Spleen (tissue), 11 donors: ENCODE measurements at regions not wholly inside any gene's neighbourhood (a gene's known extent, or its start where the extent isn't known, plus 50 kb on each side); places are given as distances from the start of the nearest gene placed in this dataset.

Source experiments
- DNase-seq: peaks from one replicate; pipeline ENCODE4 v3.0.0-alpha.2; 2020
- H3K27ac ChIP-seq, 8 donors: fragments of 200-600 bp; sonication (generic) in 7 of 8; 1 replicate in 4 of 8; 2 replicates in 4 of 8; pipeline versions ENCODE4 v1.5.0 to v1.8.0; 2016 to 2021; ENCODE audit warnings: inconsistent platforms in 4 of 8, mild to moderate bottlenecking in 4 of 8, moderate library complexity in 1 of 8
- H3K27me3 ChIP-seq, 7 donors: fragments of 200-600 bp; sonication (generic) in 6 of 7; replicated peaks in 1 of 7; 1 replicate in 4 of 7; 2 replicates in 3 of 7; pipeline versions ENCODE4 v1.5.0 to v1.8.0; 2016 to 2021; ENCODE audit warnings: inconsistent platforms in 3 of 7, mild to moderate bottlenecking in 1 of 7
- H3K36me3 ChIP-seq, 6 donors: fragments of 200-600 bp; sonication (generic) in 5 of 6; 1 replicate in 4 of 6; 2 replicates in 2 of 6; pipeline versions ENCODE4 v1.5.0 to v1.8.0; 2016 to 2021; ENCODE audit warnings: inconsistent platforms in 2 of 6
- H3K4me1 ChIP-seq, 6 donors: fragments of 200-600 bp; sonication (generic) in 5 of 6; 1 replicate in 3 of 6; 2 replicates in 3 of 6; pipeline versions ENCODE4 v1.5.0 to v1.8.0; 2016 to 2021; ENCODE audit warnings: inconsistent platforms in 3 of 6
- H3K4me3 ChIP-seq, 8 donors: fragments of 200-600 bp; sonication (generic) in 7 of 8; 1 replicate in 4 of 8; 2 replicates in 4 of 8; pipeline versions ENCODE4 v1.5.0 to v1.8.0; 2016 to 2021; ENCODE audit warnings: inconsistent platforms in 4 of 8, mild to moderate bottlenecking in 4 of 8, moderate library complexity in 2 of 8
- H3K9me3 ChIP-seq, 8 donors: fragments of 200-600 bp; sonication (generic) in 7 of 8; 1 replicate in 4 of 8; 2 replicates in 4 of 8; pipeline versions ENCODE4 v1.5.0 to v1.8.0; 2016 to 2021; ENCODE audit warnings: inconsistent platforms in 4 of 8
- CTCF ChIP-seq, 11 experiments: fragments of 200-600 bp in 7 of 11; fragments of 450-650 bp in 4 of 11; sonication (generic) in 4 of 11; IDR thresholded peaks in 8 of 11; conservative IDR thresholded peaks in 3 of 11; 1 replicate in 7 of 11; 2 replicates in 4 of 11; pipeline versions ENCODE4 v1.4.0 to v1.8.0; 2016 to 2021; ENCODE audit warnings: antibody characterized with exemption in 11 of 11, inconsistent platforms in 4 of 11, mild to moderate bottlenecking in 1 of 11
- POLR2A ChIP-seq, 3 donors: fragments of 450-650 bp; IDR thresholded peaks; one replicate each; pipeline ENCODE4 v1.5.1; 2017; ENCODE audit warnings: antibody characterized with exemption in 3 of 3, mild to moderate bottlenecking in 1 of 3
- POLR2AphosphoS5 ChIP-seq, 3 donors: sonication (generic); formaldehyde crosslinking; IDR thresholded peaks; one replicate each; pipeline ENCODE4 v1.5.1; 2017; ENCODE audit warnings: antibody characterized with exemption in 3 of 3
- WGBS, 5 donors: extraction: QIAGEN DNeasy Blood & Tissue Kit in 3 of 5; methylation state at CpG; one replicate each; pipeline versions ENCODE4 v1.1.5 to v1.1.7; 2013 to 2018; 5-methylcytosine and 5-hydroxymethylcytosine counted together
- intact Hi-C: fragments of 100-400 bp; cut with DNase I; formaldehyde crosslinking; loops from one replicate; pipeline ENCODE4 v1.15.0; 2023; ENCODE audit warnings: low total_unique reads
- donor health status: healthy with polysubstance abuse.
- donor health status: DM: no; HTN: no; CAD: no; lungs with moderate emphysema.
- donor health status: DM: no; HTN: no; CAD: no.
- donor health status: Bipolar disorder and iron deficiency.
- donor health status: healthy.
- donor health status: DM: no; HTN: no; CAD: no.
- donor health status: DM: yes; HTN: yes; CAD: no.

- intact Hi-C loops = no loop called here
- no peak for TF ChIP-seq POLR2A (IDR thresholded peaks at IDR 0.05)
- no peak for TF ChIP-seq POLR2AphosphoS5 (IDR thresholded peaks at IDR 0.05)
- TF ChIP-seq CTCF (IDR thresholded peaks at IDR 0.05 in 8 of 11, conservative IDR thresholded peaks at IDR 0.05 in 3 of 11) = no peak
- Histone ChIP-seq H3K27ac (no peak overlapping the region), H3K27me3 (no peaks in the 10 kb centered on the region), H3K4me3 (no peak overlapping the region), H3K4me1 (no peaks in the 10 kb centered on the region), H3K36me3 (no peaks in the 10 kb centered on the region), H3K9me3 (peaks cover 0 to 21% (median 15%) of the 10 kb centered on the region in 8 donors)
- DNase-seq = no peak
- WGBS, 5 donors = 78 to 100% (median 95%) methylated on average over 1 of the region's 1 CpG
Observed at GRCh38 chr21:28308516-28308915, 684.2 kb downstream of the LTN1 start.

- Histone ChIP-seq H3K27ac (no peak overlapping the region), H3K4me1 (no peaks in the 10 kb centered on the region), H3K4me3 (no peak overlapping the region), H3K36me3 (no peaks in the 10 kb centered on the region), H3K27me3 (no peaks in the 10 kb centered on the region), H3K9me3 (peaks cover 0 to 8% (median 0%) of the 10 kb centered on the region in 8 donors)
- TF ChIP-seq POLR2AphosphoS5 (IDR thresholded peaks at IDR 0.05) (no peak), CTCF (IDR thresholded peaks at IDR 0.05 in 8 of 11, conservative IDR thresholded peaks at IDR 0.05 in 3 of 11) (no peak), POLR2A (IDR thresholded peaks at IDR 0.05) (no peak)
- intact Hi-C loops = no loop called here
- no peak for DNase-seq
Observed at GRCh38 chr21:28299946-28300345, 692.7 kb downstream of the LTN1 start.

GRCh38 chr21:28298251-28298672 lies 694.4 kb downstream of the LTN1 start:
- no peak overlapping the region for H3K27ac ChIP-seq
- H3K4me1 ChIP-seq = no peaks in the 10 kb centered on the region
- TF ChIP-seq CTCF (IDR thresholded peaks at IDR 0.05 in 8 of 11, conservative IDR thresholded peaks at IDR 0.05 in 3 of 11) (no peak), POLR2AphosphoS5 (IDR thresholded peaks at IDR 0.05) (no peak), POLR2A (IDR thresholded peaks at IDR 0.05) (no peak)
- H3K9me3 ChIP-seq = peaks cover 0 to 7% (median 0%) of the 10 kb centered on the region in 8 donors
- DNase-seq = no peak
- intact Hi-C loops = no loop called here
- H3K36me3 ChIP-seq = no peaks in the 10 kb centered on the region
- no peaks in the 10 kb centered on the region for H3K27me3 ChIP-seq
- no peak overlapping the region for H3K4me3 ChIP-seq

DNA sequence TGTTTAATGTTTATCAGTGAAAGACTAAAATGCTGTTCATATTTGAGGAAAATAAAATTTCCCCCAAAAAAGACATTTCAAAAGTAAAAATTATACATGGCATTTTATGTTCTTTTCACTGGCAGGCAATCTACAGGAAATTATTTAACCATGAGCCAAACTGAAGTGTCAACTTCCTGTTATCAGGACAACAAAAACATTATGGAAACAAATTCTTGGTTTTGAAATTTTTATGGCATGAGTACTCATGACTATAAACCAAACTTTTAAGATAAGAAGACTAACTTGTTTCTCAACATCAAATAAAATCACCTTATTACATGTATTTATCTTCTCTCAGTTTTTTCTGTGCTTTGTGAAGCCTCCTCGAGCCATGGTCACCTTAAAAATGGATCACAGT lies 698.6 kb downstream of the LTN1 start:
- 47 to 73% (median 66%) methylated on average over 1 of the region's 1 CpG for WGBS, 5 donors
- intact Hi-C loops = no loop called here
- no peaks in the 10 kb centered on the region for H3K4me1 ChIP-seq
- H3K4me3 ChIP-seq = no peak overlapping the region
- no peak overlapping the region for H3K27ac ChIP-seq
- H3K27me3 ChIP-seq = no peaks in the 10 kb centered on the region
- H3K9me3 ChIP-seq = peaks cover 0 to 23% (median 16%) of the 10 kb centered on the region in 8 donors
- DNase-seq = no peak
- TF ChIP-seq POLR2A (IDR thresholded peaks at IDR 0.05) (no peak), POLR2AphosphoS5 (IDR thresholded peaks at IDR 0.05) (no peak), CTCF (IDR thresholded peaks at IDR 0.05 in 8 of 11, conservative IDR thresholded peaks at IDR 0.05 in 3 of 11) (no peak)
- no peaks in the 10 kb centered on the region for H3K36me3 ChIP-seq
